GM23248 (cell line): ENCODE measurements at regions not wholly inside any gene's neighbourhood (a gene's known extent, or its start where the extent isn't known, plus 50 kb on each side); places are given as distances from the start of the nearest gene placed in this dataset.
"Not testable (repeated sequence)": the region's sequence is repeated elsewhere in the genome, so short reads cannot be mapped to it uniquely, and the experiment has no call there.

Experiments
- DNase-seq: peaks from one replicate; pipeline ENCODE4 v3.0.0-alpha.2; 2015
- H2AFZ ChIP-seq: fragments of 200-600 bp; sonication (generic); 2 replicates; pipeline ENCODE4 v1.6.1; 2016; ENCODE audit warnings: antibody characterized with exemption
- H3F3A ChIP-seq: fragments of 200-600 bp; sonication (generic); 2 replicates; pipeline ENCODE4 v1.6.1; 2016; ENCODE audit warnings: mild to moderate bottlenecking, antibody characterized with exemption, mixed run types; ENCODE audit not compliant: insufficient read depth
- H3K27ac ChIP-seq: fragments of 200-600 bp; sonication (generic); 2 replicates; pipeline ENCODE4 v1.5.1; 2016; ENCODE audit warnings: mild to moderate bottlenecking
- H3K27me3 ChIP-seq: fragments of 200-600 bp; sonication (generic); replicated peaks from 2 replicates; pipeline ENCODE4 v1.6.1; 2016; ENCODE audit warnings: mild to moderate bottlenecking; ENCODE audit not compliant: insufficient read depth
- H3K36me3 ChIP-seq: fragments of 200-600 bp; sonication (generic); 2 replicates; pipeline ENCODE4 v1.6.1; 2016; ENCODE audit warnings: low read depth, mild to moderate bottlenecking
- H3K4me1 ChIP-seq: fragments of 200-600 bp; sonication (generic); 2 replicates; pipeline ENCODE4 v1.6.1; 2016; ENCODE audit warnings: mild to moderate bottlenecking; ENCODE audit not compliant: insufficient read depth
- H3K4me2 ChIP-seq: fragments of 200-600 bp; sonication (generic); one replicate; pipeline ENCODE4 v1.6.1; 2016; ENCODE audit warnings: mild to moderate bottlenecking; ENCODE audit not compliant: unreplicated experiment
- H3K4me3 ChIP-seq: fragments of 200-600 bp; sonication (generic); 2 replicates; pipeline ENCODE4 v1.5.1; 2016; ENCODE audit warnings: mild to moderate bottlenecking
- H3K79me2 ChIP-seq: fragments of 200-600 bp; sonication (generic); 2 replicates; pipeline ENCODE4 v1.6.1; 2016; ENCODE audit warnings: mild to moderate bottlenecking; ENCODE audit not compliant: insufficient read depth
- H3K9ac ChIP-seq: fragments of 200-600 bp; sonication (generic); 2 replicates; pipeline ENCODE4 v1.6.1; 2016; ENCODE audit warnings: mild to moderate bottlenecking
- H3K9me2 ChIP-seq: fragments of 200-600 bp; sonication (generic); 2 replicates; pipeline ENCODE4 v1.6.1; 2016; ENCODE audit warnings: mixed run types, mild to moderate bottlenecking, moderate library complexity; ENCODE audit not compliant: insufficient read depth
- H3K9me3 ChIP-seq: fragments of 200-600 bp; sonication (generic); one replicate; pipeline ENCODE4 v1.6.1; 2017; ENCODE audit warnings: low read depth
- H4K20me1 ChIP-seq: fragments of 200-600 bp; sonication (generic); 2 replicates; pipeline ENCODE4 v1.6.0; 2016; ENCODE audit not compliant: insufficient read depth
- EZH2 ChIP-seq: fragments of 200-600 bp; sonication (generic); IDR thresholded peaks from 2 replicates; pipeline ENCODE4 v1.6.1; 2018; ENCODE audit warnings: antibody characterized with exemption, mild to moderate bottlenecking; ENCODE audit not compliant: insufficient read depth, poor library complexity, severe bottlenecking
- EZH2phosphoT487 ChIP-seq: fragments of 200-600 bp; sonication (generic); IDR thresholded peaks from 2 replicates; pipeline ENCODE4 v1.6.1; 2018; ENCODE audit warnings: antibody characterized with exemption, moderate library complexity, mild to moderate bottlenecking, low read depth; ENCODE audit not compliant: insufficient read depth
- WGBS, 2 experiments: methylation state at CpG; one replicate each; pipeline ENCODE4 v1.1.6; 2015 to 2017; ENCODE audit warnings: low lambda C conversion rate in 2 of 2, low coverage in 1 of 2; ENCODE audit errors: missing lambda C conversion rate in 2 of 2; 5-methylcytosine and 5-hydroxymethylcytosine counted together
- in situ Hi-C: fragments of 300-500 bp; cut with MboI; formaldehyde crosslinking; loops from 2 replicates; pipeline ENCODE4 v1.15.0; 2020

- Histone ChIP-seq H3K36me3 (no peaks in the 10 kb centered on the region), H3K4me1 (peaks cover 7% of the 10 kb centered on the region; the same call in 1 of the 2 replicates), H3K27me3 (no peaks in the 10 kb centered on the region), H3K9me3 (no peaks in the 10 kb centered on the region), H2AFZ (no peak overlapping the region), H3K79me2 (no peaks in the 10 kb centered on the region), H3F3A (peaks cover 7% of the 10 kb centered on the region), H4K20me1 (no peaks in the 10 kb centered on the region), H3K9me2 (no peaks in the 10 kb centered on the region), H3K27ac (no peak overlapping the region), H3K4me3 (no peak overlapping the region), H3K4me2 (no peak overlapping the region), H3K9ac (no peak overlapping the region)
- 96 to 99% methylated on average over 3 of the region's 3 CpGs for WGBS, 2 experiments
- in situ Hi-C loops: no loop called here
- DNase-seq: no peak
- no peak for TF ChIP-seq EZH2
- no peak for TF ChIP-seq EZH2phosphoT487
Observed at GRCh38 chr3:106093616-106094015, 224.8 kb upstream of the CBLB start.

- Histone ChIP-seq H2AFZ (0 out of 2 replicates have a peak overlapping the region, but pooled peaks have one; percentile 20), H3K9ac (no peak overlapping the region), H3K27me3 (no peaks in the 10 kb centered on the region), H3K9me2 (no peaks in the 10 kb centered on the region), H3K4me1 (peaks cover 7% of the 10 kb centered on the region; the same call in 1 of the 2 replicates), H3K9me3 (no peaks in the 10 kb centered on the region), H3K27ac (no peak overlapping the region), H3K4me3 (no peak overlapping the region), H3K4me2 (no peak overlapping the region), H4K20me1 (no peaks in the 10 kb centered on the region), H3F3A (peaks cover 7% of the 10 kb centered on the region), H3K36me3 (no peaks in the 10 kb centered on the region), H3K79me2 (no peaks in the 10 kb centered on the region)
- DNase-seq: no peak
- in situ Hi-C loops: no loop called here
- TF ChIP-seq EZH2phosphoT487 (no peak), EZH2 (no peak)
- 67 to 80% methylated on average over 4 of the region's 4 CpGs for WGBS, 2 experiments
Observed at GRCh38 chr3:106097817-106098435, 229.1 kb upstream of the CBLB start.

GRCh38 chr3:106103383-106103782 lies 234.6 kb upstream of the CBLB start:
- no peaks in the 10 kb centered on the region for H3K27me3 ChIP-seq
- H3K9me3 ChIP-seq: no peaks in the 10 kb centered on the region
- no peak overlapping the region for H3K9ac ChIP-seq
- H3K4me2 ChIP-seq: no peak overlapping the region
- H4K20me1 ChIP-seq: no peaks in the 10 kb centered on the region
- no peak for TF ChIP-seq EZH2
- no peak for TF ChIP-seq EZH2phosphoT487
- no peak overlapping the region for H3K4me3 ChIP-seq
- H3F3A ChIP-seq: no peaks in the 10 kb centered on the region
- in situ Hi-C loops: no loop called here
- H3K79me2 ChIP-seq: no peaks in the 10 kb centered on the region
- H3K36me3 ChIP-seq: no peaks in the 10 kb centered on the region
- no peaks in the 10 kb centered on the region for H3K4me1 ChIP-seq
- no peak overlapping the region for H3K27ac ChIP-seq
- DNase-seq: no peak
- 57 to 68% methylated on average over 2 of the region's 2 CpGs for WGBS, 2 experiments
- no peaks in the 10 kb centered on the region for H3K9me2 ChIP-seq
- no peak overlapping the region for H2AFZ ChIP-seq

GRCh38 chr3:106104078-106104477 lies 235.3 kb upstream of the CBLB start:
- 88 to 95% methylated on average over 4 of the region's 4 CpGs for WGBS, 2 experiments
- Histone ChIP-seq H3K27me3 (no peaks in the 10 kb centered on the region), H3K27ac (no peak overlapping the region), H3K36me3 (no peaks in the 10 kb centered on the region), H3K4me2 (no peak overlapping the region), H3K9me3 (no peaks in the 10 kb centered on the region), H3F3A (no peaks in the 10 kb centered on the region), H2AFZ (no peak overlapping the region), H4K20me1 (no peaks in the 10 kb centered on the region), H3K9me2 (no peaks in the 10 kb centered on the region), H3K4me3 (no peak overlapping the region), H3K9ac (no peak overlapping the region), H3K4me1 (no peaks in the 10 kb centered on the region), H3K79me2 (no peaks in the 10 kb centered on the region)
- no peak for DNase-seq
- TF ChIP-seq EZH2: no peak
- TF ChIP-seq EZH2phosphoT487: no peak
- in situ Hi-C loops: no loop called here

- in situ Hi-C loops: no loop called here
- no peaks in the 10 kb centered on the region for H4K20me1 ChIP-seq
- no peaks in the 10 kb centered on the region for H3K79me2 ChIP-seq
- H3K9ac ChIP-seq: no peak overlapping the region
- H3F3A ChIP-seq: no peaks in the 10 kb centered on the region
- H3K27ac ChIP-seq: no peak overlapping the region
- WGBS, 2 experiments: 82 to 93% methylated on average over 2 of the region's 2 CpGs
- H3K27me3 ChIP-seq: no peaks in the 10 kb centered on the region
- H3K9me3 ChIP-seq: no peaks in the 10 kb centered on the region
- no peaks in the 10 kb centered on the region for H3K4me1 ChIP-seq
- no peak overlapping the region for H2AFZ ChIP-seq
- H3K36me3 ChIP-seq: no peaks in the 10 kb centered on the region
- H3K9me2 ChIP-seq: no peaks in the 10 kb centered on the region
- no peak overlapping the region for H3K4me3 ChIP-seq
- no peak overlapping the region for H3K4me2 ChIP-seq
- no peak for DNase-seq
- TF ChIP-seq EZH2phosphoT487 (no peak), EZH2 (no peak)
Observed at GRCh38 chr3:106108925-106109324, 240.1 kb upstream of the CBLB start.

- H3K27me3 ChIP-seq, H3K27ac ChIP-seq, H3K9me2 ChIP-seq, H3K79me2 ChIP-seq, DNase-seq, H3K9me3 ChIP-seq, H2AFZ ChIP-seq, H3K4me3 ChIP-seq, H3F3A ChIP-seq, H3K36me3 ChIP-seq, in situ Hi-C loops, H4K20me1 ChIP-seq, H3K4me2 ChIP-seq, H3K9ac ChIP-seq: not testable (repeated sequence)
- 97 to 100% methylated on average over 20 to 21 of the region's 26 CpGs for WGBS, 2 experiments
- H3K4me1 ChIP-seq: peaks cover 16% of the 10 kb centered on the region
Observed at GRCh38 chr3:106112561-106112960, 243.7 kb upstream of the CBLB start.
